ENCODE measurements at regions not wholly inside any gene's neighbourhood (a gene's known extent, or its start where the extent isn't known, plus 50 kb on each side); places are given as distances from the start of the nearest gene placed in this dataset.

DNA sequence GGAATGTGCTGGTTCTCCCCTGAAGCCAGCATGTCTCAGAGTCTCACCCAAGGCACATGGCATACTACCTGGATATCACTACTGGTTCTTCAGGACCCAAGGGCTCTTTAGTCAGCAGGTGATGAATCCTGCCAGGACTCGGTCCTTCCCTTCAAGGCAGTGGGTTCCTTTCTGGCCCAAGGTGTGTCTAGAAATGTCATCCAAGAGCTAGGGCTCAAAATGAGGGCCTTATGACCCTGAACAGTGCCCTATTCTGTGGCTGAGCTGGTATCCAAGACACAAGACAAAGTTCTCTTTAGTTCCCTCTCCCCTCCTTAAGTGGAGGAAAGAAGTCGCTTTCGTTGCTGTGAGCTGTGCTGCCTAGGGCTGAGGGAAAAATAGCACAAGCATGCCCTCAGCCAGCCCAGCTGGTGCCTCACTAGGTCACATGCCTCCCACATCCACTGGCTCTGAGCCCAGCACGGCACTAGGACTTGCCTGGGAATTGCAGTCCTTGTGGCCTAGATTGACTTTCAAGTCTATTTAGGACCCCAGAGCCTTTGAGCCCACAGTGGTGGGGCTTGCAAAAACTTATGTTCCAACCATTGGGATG, 106.0 kb downstream of the BMS1 start:
- TF ChIP-seq POLR2A (IDR thresholded peaks at IDR 0.05; ENCODE audit: low read depth, low read length) = no peak
- TF ChIP-seq POLR2AphosphoS5 (IDR thresholded peaks at IDR 0.05; ENCODE audit: low read depth, low read length) = no peak
- TF ChIP-seq TAF1 (IDR thresholded peaks at IDR 0.05; ENCODE audit: borderline replicate concordance, low read depth, low read length) = no peak

All from GM12892 (cell line).